ENCODE measurements at regions not wholly inside any gene's neighbourhood (a gene's known extent, or its start where the extent isn't known, plus 50 kb on each side); places are given as distances from the start of the nearest gene placed in this dataset.
"Not testable (repeated sequence)": the region's sequence is repeated elsewhere in the genome, so short reads cannot be mapped to it uniquely, and the experiment has no call there.

DNA sequence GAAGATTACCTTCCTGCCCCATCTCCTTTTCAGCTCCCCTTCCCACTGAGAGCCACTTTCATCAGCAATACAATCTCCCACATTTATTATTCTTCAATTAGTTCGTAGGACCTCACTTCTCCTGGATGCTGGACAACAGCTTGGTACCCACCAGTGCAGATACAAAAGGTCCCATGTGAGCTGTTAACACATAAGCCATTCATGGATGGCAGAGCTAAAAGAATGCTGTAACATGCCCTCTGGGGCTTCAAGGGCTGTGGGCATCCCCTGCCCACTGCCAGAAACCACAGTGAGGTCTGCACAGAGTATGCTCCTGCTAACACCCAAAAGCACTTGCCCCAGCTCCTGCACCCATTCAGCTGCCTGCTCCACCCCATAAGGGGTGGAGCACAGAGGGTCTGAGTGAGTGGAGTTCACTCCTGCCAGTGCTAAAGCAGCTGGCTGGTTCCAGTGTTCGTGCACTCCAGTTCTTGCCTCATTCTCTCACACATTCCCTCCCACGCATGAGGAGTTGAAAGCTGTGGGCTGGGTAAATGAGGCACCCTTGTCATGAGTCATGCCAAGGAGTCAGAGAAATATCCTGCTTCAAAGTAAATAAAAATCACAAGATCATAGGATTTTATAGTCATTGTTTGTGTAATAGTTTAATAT lies 305.9 kb upstream of the TMEFF2 start:
- no peak for DNase-seq (ENCODE audit: low spot score)
- in situ Hi-C loops (cut with MboI; ENCODE audit: low pct_unique_long_range_greater_than_20kb, low sequenced_read_pairs, unreplicated experiment) = no loop called here

DNA sequence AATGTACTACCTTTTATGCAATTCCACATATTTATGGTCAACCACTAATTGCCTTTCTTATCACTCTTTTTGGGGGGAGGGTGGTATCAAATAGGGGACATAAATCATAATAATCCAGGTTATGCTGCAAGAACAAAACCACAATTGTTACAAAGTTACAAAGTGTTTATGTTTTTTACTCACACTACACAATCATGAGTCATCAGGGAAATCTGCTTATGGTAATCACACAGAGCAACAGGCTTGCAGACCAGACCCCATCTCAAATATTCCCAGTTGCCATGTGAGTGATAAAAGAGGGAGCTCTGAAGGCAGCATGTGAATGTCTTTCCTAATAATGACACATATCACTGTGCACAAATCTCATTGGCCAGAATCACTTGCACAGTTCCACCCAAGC lies 304.7 kb upstream of the TMEFF2 start:
- no peak for DNase-seq (ENCODE audit: low spot score)
- in situ Hi-C loops (cut with MboI; ENCODE audit: low pct_unique_long_range_greater_than_20kb, low sequenced_read_pairs, unreplicated experiment) = no loop called here
- TF ChIP-seq, protein P1, sequence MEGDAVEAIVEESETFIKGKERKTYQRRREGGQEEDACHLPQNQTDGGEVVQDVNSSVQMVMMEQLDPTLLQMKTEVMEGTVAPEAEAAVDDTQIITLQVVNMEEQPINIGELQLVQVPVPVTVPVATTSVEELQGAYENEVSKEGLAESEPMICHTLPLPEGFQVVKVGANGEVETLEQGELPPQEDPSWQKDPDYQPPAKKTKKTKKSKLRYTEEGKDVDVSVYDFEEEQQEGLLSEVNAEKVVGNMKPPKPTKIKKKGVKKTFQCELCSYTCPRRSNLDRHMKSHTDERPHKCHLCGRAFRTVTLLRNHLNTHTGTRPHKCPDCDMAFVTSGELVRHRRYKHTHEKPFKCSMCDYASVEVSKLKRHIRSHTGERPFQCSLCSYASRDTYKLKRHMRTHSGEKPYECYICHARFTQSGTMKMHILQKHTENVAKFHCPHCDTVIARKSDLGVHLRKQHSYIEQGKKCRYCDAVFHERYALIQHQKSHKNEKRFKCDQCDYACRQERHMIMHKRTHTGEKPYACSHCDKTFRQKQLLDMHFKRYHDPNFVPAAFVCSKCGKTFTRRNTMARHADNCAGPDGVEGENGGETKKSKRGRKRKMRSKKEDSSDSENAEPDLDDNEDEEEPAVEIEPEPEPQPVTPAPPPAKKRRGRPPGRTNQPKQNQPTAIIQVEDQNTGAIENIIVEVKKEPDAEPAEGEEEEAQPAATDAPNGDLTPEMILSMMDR (IDR thresholded peaks at IDR 0.05; ENCODE audit: extremely low read depth, insufficient read depth, missing control alignments) = no peak

More for the DNA sequence above, 305.9 kb upstream of the TMEFF2 start:
- TF ChIP-seq, protein P1 (IDR thresholded peaks at IDR 0.05; ENCODE audit: extremely low read depth, insufficient read depth, missing control alignments) = no peak

DNA sequence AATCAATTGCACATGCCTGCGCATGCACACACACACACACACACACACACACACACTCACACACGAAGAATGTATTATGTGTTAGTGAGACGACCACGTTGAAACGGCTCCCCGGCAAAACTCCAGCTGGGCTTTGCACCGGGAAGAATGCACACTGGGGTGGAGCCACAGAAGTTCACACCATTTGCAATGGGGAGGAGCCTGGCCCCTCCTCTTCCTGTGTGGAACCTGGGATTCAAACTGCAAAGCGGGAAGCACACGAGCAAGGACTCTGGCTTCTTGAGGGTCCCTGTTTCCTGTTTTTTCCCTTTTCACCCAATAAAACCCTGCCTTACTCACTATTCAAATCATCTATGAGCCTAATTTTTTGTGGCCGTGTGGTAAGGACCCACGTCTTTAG lies 304.0 kb upstream of the TMEFF2 start:
- TF ChIP-seq, protein P1 (IDR thresholded peaks at IDR 0.05; ENCODE audit: extremely low read depth, insufficient read depth, missing control alignments) = no peak
- no peak for DNase-seq (ENCODE audit: low spot score)
- in situ Hi-C loops (cut with MboI; ENCODE audit: low pct_unique_long_range_greater_than_20kb, low sequenced_read_pairs, unreplicated experiment) = no loop called here

DNA sequence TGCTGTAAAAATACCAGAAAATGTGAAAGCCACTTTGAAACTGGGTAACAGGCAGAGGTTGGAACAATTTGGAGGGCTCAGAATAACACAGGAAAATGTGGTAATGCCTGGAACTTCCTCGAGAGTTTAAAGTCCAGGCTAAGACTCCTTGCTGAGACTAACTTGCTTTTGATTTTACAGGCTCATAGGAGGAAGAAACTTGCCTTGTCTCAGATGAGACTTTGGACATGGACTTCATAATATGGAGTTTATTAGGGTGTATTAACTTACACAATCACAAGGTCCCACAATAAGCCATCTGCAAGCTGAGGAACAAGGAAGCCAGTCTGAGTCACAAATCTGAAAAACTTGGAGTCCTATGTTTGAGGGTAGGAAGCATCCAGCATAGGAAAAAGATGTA lies 293.4 kb upstream of the TMEFF2 start:
- DNase-seq (ENCODE audit: low spot score); in situ Hi-C loops (cut with MboI; ENCODE audit: low pct_unique_long_range_greater_than_20kb, low sequenced_read_pairs, unreplicated experiment): not testable (repeated sequence)

GRCh38 chr2:192487636-192488035 lies 292.9 kb upstream of the TMEFF2 start:
- in situ Hi-C loops (cut with MboI; ENCODE audit: low pct_unique_long_range_greater_than_20kb, low sequenced_read_pairs, unreplicated experiment) = no loop called here
- DNase-seq (ENCODE audit: low spot score) = no peak
- TF ChIP-seq, protein P1 (IDR thresholded peaks at IDR 0.05; ENCODE audit: extremely low read depth, insufficient read depth, missing control alignments) = no peak

DNA sequence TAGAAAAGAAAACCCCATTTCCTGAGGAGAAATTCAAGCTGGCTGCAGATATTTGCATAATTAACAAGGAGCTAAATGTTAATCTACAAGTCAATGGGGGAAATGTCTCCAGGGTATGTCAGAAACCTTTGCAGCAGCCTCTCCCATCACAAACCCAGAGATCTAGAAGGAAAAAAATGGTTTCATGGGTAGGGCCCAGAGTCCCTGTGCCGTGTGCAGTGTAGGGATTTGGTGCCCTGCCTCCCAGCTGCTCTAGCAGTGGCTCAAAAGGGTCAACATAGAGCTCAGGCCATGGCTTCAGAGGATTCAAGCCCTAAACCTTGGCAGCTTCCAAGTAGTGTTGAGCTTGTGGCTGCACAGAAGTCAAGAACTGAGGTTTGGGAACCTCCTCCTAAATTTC lies 290.2 kb upstream of the TMEFF2 start:
- TF ChIP-seq, protein P1 (IDR thresholded peaks at IDR 0.05; ENCODE audit: extremely low read depth, insufficient read depth, missing control alignments) = no peak
- no peak for DNase-seq (ENCODE audit: low spot score)
- in situ Hi-C loops (cut with MboI; ENCODE audit: low pct_unique_long_range_greater_than_20kb, low sequenced_read_pairs, unreplicated experiment) = no loop called here

GRCh38 chr2:192480984-192481383 lies 286.3 kb upstream of the TMEFF2 start:
- TF ChIP-seq, protein P1 (IDR thresholded peaks at IDR 0.05; ENCODE audit: extremely low read depth, insufficient read depth, missing control alignments) = no peak
- DNase-seq (ENCODE audit: low spot score) = no peak
- in situ Hi-C loops (cut with MboI; ENCODE audit: low pct_unique_long_range_greater_than_20kb, low sequenced_read_pairs, unreplicated experiment) = no loop called here
